OCI-LY1 (cell line): ENCODE measurements at regions not wholly inside any gene's neighbourhood (a gene's known extent, or its start where the extent isn't known, plus 50 kb on each side); places are given as distances from the start of the nearest gene placed in this dataset.

Experiments
- H2AFZ ChIP-seq: fragments of 200-600 bp; sonication (generic), shearing (Covaris generic); 2 replicates; pipeline ENCODE4 v1.6.0; 2014; ENCODE audit warnings: antibody characterized with exemption, mild to moderate bottlenecking, low read length
- H3F3A ChIP-seq: fragments of 200-600 bp; sonication (generic), shearing (Covaris generic); 2 replicates; pipeline ENCODE4 v1.6.0; 2014; ENCODE audit warnings: mild to moderate bottlenecking, antibody characterized with exemption, low read length, moderate library complexity; ENCODE audit not compliant: insufficient read depth
- H3K27ac ChIP-seq: fragments of 200-600 bp; sonication (generic); 2 replicates; pipeline ENCODE4 v1.5.1; 2014; ENCODE audit warnings: low read length, mixed run types, mild to moderate bottlenecking, low read depth; ENCODE audit not compliant: poor library complexity, severe bottlenecking
- H3K27me3 ChIP-seq: fragments of 200-600 bp; sonication (generic); 2 replicates; pipeline ENCODE4 v1.6.0; 2014; ENCODE audit warnings: antibody characterized with exemption, mild to moderate bottlenecking, low read length, moderate library complexity; ENCODE audit not compliant: insufficient read depth
- H3K36me3 ChIP-seq: fragments of 200-600 bp; sonication (generic); 2 replicates; pipeline ENCODE4 v1.6.1; 2014; ENCODE audit warnings: mild to moderate bottlenecking, antibody characterized with exemption, low read length, moderate library complexity, mixed read lengths; ENCODE audit not compliant: insufficient read depth
- H3K4me1 ChIP-seq: fragments of 200-600 bp; sonication (generic); 2 replicates; pipeline ENCODE4 v1.5.1; 2014; ENCODE audit warnings: mild to moderate bottlenecking, low read length, moderate library complexity; ENCODE audit not compliant: insufficient read depth, severe bottlenecking
- H3K4me2 ChIP-seq: fragments of 200-600 bp; sonication (generic), shearing (Covaris generic); 2 replicates; pipeline ENCODE4 v1.6.1; 2014; ENCODE audit warnings: low read length
- H3K4me3 ChIP-seq: fragments of 200-600 bp; sonication (generic); 2 replicates; pipeline ENCODE4 v1.5.1; 2014; ENCODE audit warnings: low read length, low read depth, mild to moderate bottlenecking, mixed read lengths; ENCODE audit not compliant: poor library complexity, severe bottlenecking
- H3K79me2 ChIP-seq: fragments of 200-600 bp; shearing (Covaris generic); 2 replicates; pipeline ENCODE4 v1.6.1; 2016; ENCODE audit warnings: mixed run types, low read length, mixed read lengths; ENCODE audit not compliant: insufficient read depth
- H3K9ac ChIP-seq: fragments of 200-600 bp; sonication (generic), shearing (Covaris generic); 2 replicates; pipeline ENCODE4 v1.6.1; 2014; ENCODE audit warnings: mild to moderate bottlenecking, low read length, mixed read lengths
- H3K9me2 ChIP-seq: fragments of 200-600 bp; sonication (generic), shearing (Covaris generic); 2 replicates; pipeline ENCODE4 v1.6.1; 2014; ENCODE audit warnings: low read depth, mild to moderate bottlenecking, low read length, mixed read lengths
- H3K9me3 ChIP-seq: fragments of 200-600 bp; shearing (Covaris generic); 2 replicates; pipeline ENCODE4 v1.6.1; 2014; ENCODE audit warnings: low read length, mixed read lengths
- H4K20me1 ChIP-seq: fragments of 200-600 bp; sonication (generic), shearing (Covaris generic); 2 replicates; pipeline ENCODE4 v1.6.0; 2016; ENCODE audit warnings: mild to moderate bottlenecking, low read length; ENCODE audit not compliant: insufficient read depth
- CTCF ChIP-seq: fragments of 200-600 bp; sonication (generic), shearing (Covaris generic); IDR thresholded peaks from 2 replicates; pipeline ENCODE4 v1.5.1; 2017; ENCODE audit warnings: mild to moderate bottlenecking, antibody characterized with exemption, low read length, moderate library complexity, mixed read lengths
- EZH2 ChIP-seq: fragments of 200-600 bp; sonication (generic), shearing (Covaris generic); IDR thresholded peaks from 2 replicates; pipeline ENCODE4 v1.8.0; 2017; ENCODE audit warnings: borderline replicate concordance, mixed run types, mild to moderate bottlenecking, antibody characterized with exemption, low read length, moderate library complexity, mixed read lengths

GRCh38 chr3:117914540-117915100, 1120.0 kb downstream of the IGSF11 start:
- Histone ChIP-seq H3K79me2 (no peaks in the 10 kb centered on the region), H3F3A (no peaks in the 10 kb centered on the region), H3K9ac (no peak overlapping the region), H3K9me2 (no peaks in the 10 kb centered on the region), H4K20me1 (no peaks in the 10 kb centered on the region), H2AFZ (no peak overlapping the region), H3K4me3 (no peak overlapping the region), H3K9me3 (no peaks in the 10 kb centered on the region), H3K27ac (no peak overlapping the region), H3K27me3 (no peaks in the 10 kb centered on the region), H3K4me2 (no peak overlapping the region), H3K4me1 (no peaks in the 10 kb centered on the region), H3K36me3 (no peaks in the 10 kb centered on the region)
- TF ChIP-seq EZH2 (no peak), CTCF (no peak)

GRCh38 chr3:117916839-117917238, 1117.8 kb downstream of the IGSF11 start:
- no peaks in the 10 kb centered on the region for H3K4me1 ChIP-seq
- H3K9me3 ChIP-seq, result no peaks in the 10 kb centered on the region
- no peak overlapping the region for H2AFZ ChIP-seq

GRCh38 chr3:117919621-117920020, 1115.0 kb downstream of the IGSF11 start:
- Histone ChIP-seq H3K9ac (no peak overlapping the region), H3K36me3 (no peaks in the 10 kb centered on the region), H4K20me1 (no peaks in the 10 kb centered on the region), H3F3A (no peaks in the 10 kb centered on the region), H3K4me3 (no peak overlapping the region), H3K9me3 (no peaks in the 10 kb centered on the region), H3K9me2 (no peaks in the 10 kb centered on the region), H2AFZ (no peak overlapping the region), H3K4me1 (no peaks in the 10 kb centered on the region), H3K27me3 (no peaks in the 10 kb centered on the region), H3K27ac (no peak overlapping the region), H3K4me2 (no peak overlapping the region), H3K79me2 (no peaks in the 10 kb centered on the region)
- TF ChIP-seq CTCF (no peak), EZH2 (no peak)

More at GRCh38 chr3:117916839-117917238, 1117.8 kb downstream of the IGSF11 start:
- no peaks in the 10 kb centered on the region for H3K9me2 ChIP-seq
- no peaks in the 10 kb centered on the region for H4K20me1 ChIP-seq
- H3F3A ChIP-seq, result no peaks in the 10 kb centered on the region
- H3K27me3 ChIP-seq, result no peaks in the 10 kb centered on the region
- H3K4me2 ChIP-seq, result no peak overlapping the region
- no peaks in the 10 kb centered on the region for H3K36me3 ChIP-seq
- no peak overlapping the region for H3K27ac ChIP-seq
- H3K9ac ChIP-seq, result no peak overlapping the region
- no peaks in the 10 kb centered on the region for H3K79me2 ChIP-seq
- no peak overlapping the region for H3K4me3 ChIP-seq
- TF ChIP-seq CTCF (no peak), EZH2 (no peak)
